Stimulated activated CD4-positive, alpha-beta T cell treated with anti-CD3 and anti-CD28 coated beads, TNF-alpha, amount 100 ng/mL, for 48 hours (primary cell): ENCODE measurements at regions not wholly inside any gene's neighbourhood (a gene's known extent, or its start where the extent isn't known, plus 50 kb on each side); places are given as distances from the start of the nearest gene placed in this dataset.
"Not testable (repeated sequence)": the region's sequence is repeated elsewhere in the genome, so short reads cannot be mapped to it uniquely, and the experiment has no call there.

Source experiments
- DNase-seq, 3 donors: peaks; one replicate each; pipeline ENCODE4 v3.0.0-alpha.2; 2020; ENCODE audit warnings: low read depth in 3 of 3

- DNase-seq, result no peak
These were observed 1048.7 kb upstream of the NUDT12 start for GRCh38 chr5:104611135-104611767.

- no peak for DNase-seq
These were observed 1043.8 kb upstream of the NUDT12 start for GRCh38 chr5:104606258-104606829.

- no peak for DNase-seq
These were observed 1037.1 kb upstream of the NUDT12 start for GRCh38 chr5:104599726-104600125.

GRCh38 chr5:104598285-104598684 is 1035.7 kb upstream of the NUDT12 start:
- DNase-seq, result no peak

GRCh38 chr5:104594850-104595249 is 1032.3 kb upstream of the NUDT12 start:
- no peak for DNase-seq

GRCh38 chr5:104576677-104577076 is 1014.1 kb upstream of the NUDT12 start:
- DNase-seq, result no peak

- DNase-seq, result no peak
These were observed 1011.5 kb upstream of the NUDT12 start for GRCh38 chr5:104573949-104574709.

- DNase-seq, result no peak
These were observed 1007.0 kb upstream of the NUDT12 start for GRCh38 chr5:104569621-104570020.

- no peak for DNase-seq
These were observed 1001.9 kb upstream of the NUDT12 start for GRCh38 chr5:104564530-104564929.

- no peak for DNase-seq
These were observed 994.4 kb upstream of the NUDT12 start for GRCh38 chr5:104556957-104557356.

- no peak for DNase-seq
These were observed 989.0 kb upstream of the NUDT12 start for GRCh38 chr5:104551628-104552027.

- DNase-seq, result not testable (repeated sequence)
These were observed 984.3 kb upstream of the NUDT12 start for GRCh38 chr5:104546871-104547270.

- DNase-seq, result no peak
These were observed 978.7 kb upstream of the NUDT12 start for GRCh38 chr5:104541141-104541785.

- no peak for DNase-seq
These were observed 977.9 kb upstream of the NUDT12 start for GRCh38 chr5:104540448-104540847.

GRCh38 chr5:104539618-104540350 is 977.2 kb upstream of the NUDT12 start:
- DNase-seq, result no peak

GRCh38 chr5:104538734-104539133 is 976.1 kb upstream of the NUDT12 start:
- DNase-seq, result no peak

GRCh38 chr5:104533498-104533897 is 970.9 kb upstream of the NUDT12 start:
- DNase-seq, result no peak

GRCh38 chr5:104526866-104527265 is 964.3 kb upstream of the NUDT12 start:
- no peak for DNase-seq

GRCh38 chr5:104513640-104514072 is 951.1 kb upstream of the NUDT12 start:
- no peak for DNase-seq

- DNase-seq, result no peak
These were observed 950.6 kb upstream of the NUDT12 start for GRCh38 chr5:104513121-104513602.

GRCh38 chr5:104512063-104512825 is 949.7 kb upstream of the NUDT12 start:
- no peak for DNase-seq
